ENCODE measurements at regions not wholly inside any gene's neighbourhood (a gene's known extent, or its start where the extent isn't known, plus 50 kb on each side); places are given as distances from the start of the nearest gene placed in this dataset.

DNA sequence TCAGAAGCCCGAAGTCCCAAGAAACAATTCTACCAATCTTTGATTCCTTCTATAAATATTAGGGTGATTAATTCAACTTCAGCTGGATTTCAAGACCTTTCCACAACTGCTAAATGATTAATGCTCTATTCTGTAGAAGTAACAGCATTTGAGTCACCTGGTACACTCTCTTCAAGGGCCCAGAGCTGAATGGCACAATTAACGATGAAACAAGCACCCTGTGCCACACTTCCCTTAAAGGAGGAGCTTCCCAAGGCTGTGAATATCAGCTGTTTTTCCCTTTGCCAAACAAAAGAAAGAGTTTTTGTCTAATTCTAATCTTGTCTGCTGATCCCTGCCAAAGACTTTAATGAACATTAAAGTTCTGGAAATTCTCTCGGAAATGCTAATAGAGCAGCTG lies 56.0 kb downstream of the BOD1L2 start:
- Histone ChIP-seq H3K27ac (ENCODE audit: low read depth, low read length) (no peak overlapping the region), H3K9me3 (ENCODE audit: control insufficient read depth in 3 of 3, low read length in 3 of 3) (no peaks in the 10 kb centered on the region), H3K4me3 (ENCODE audit: low read length in 3 of 3) (no peak overlapping the region), H3K27me3 (ENCODE audit: control insufficient read depth in 3 of 3, insufficient read depth in 3 of 3, low read length in 3 of 3) (peaks cover 0 to 7% (median 0%) of the 10 kb centered on the region in 3 donors), H3K36me3 (ENCODE audit: control insufficient read depth in 3 of 3, insufficient read depth in 3 of 3, low read length in 3 of 3) (no peaks in the 10 kb centered on the region), H3K4me1 (ENCODE audit: control insufficient read depth in 3 of 3, insufficient read depth in 3 of 3, low read length in 3 of 3) (no peaks in the 10 kb centered on the region), H3K9ac (ENCODE audit: low read depth in 1 of 3, low read length in 3 of 3) (no peak overlapping the region)

GRCh38 chr18:57205641-57206040 lies 58.8 kb downstream of the BOD1L2 start:
- Histone ChIP-seq H3K9ac (ENCODE audit: low read depth in 1 of 3, low read length in 3 of 3) (no peak overlapping the region), H3K27me3 (ENCODE audit: control insufficient read depth in 3 of 3, insufficient read depth in 3 of 3, low read length in 3 of 3) (peaks cover 12 to 21% (median 18%) of the 10 kb centered on the region in 3 donors), H3K9me3 (ENCODE audit: control insufficient read depth in 3 of 3, low read length in 3 of 3) (no peaks in the 10 kb centered on the region), H3K4me3 (ENCODE audit: low read length in 3 of 3) (no peak overlapping the region), H3K36me3 (ENCODE audit: control insufficient read depth in 3 of 3, insufficient read depth in 3 of 3, low read length in 3 of 3) (no peaks in the 10 kb centered on the region), H3K27ac (ENCODE audit: low read depth, low read length) (no peak overlapping the region), H3K4me1 (ENCODE audit: control insufficient read depth in 3 of 3, insufficient read depth in 3 of 3, low read length in 3 of 3) (peaks cover 7% of the 10 kb centered on the region in 3 donors)

GRCh38 chr18:57207124-57207916 lies 60.4 kb downstream of the BOD1L2 start:
- no peak overlapping the region for H3K9ac ChIP-seq (ENCODE audit: low read depth in 1 of 3, low read length in 3 of 3)
- peaks cover 15 to 31% (median 22%) of the 10 kb centered on the region in 3 donors for H3K27me3 ChIP-seq (ENCODE audit: control insufficient read depth in 3 of 3, insufficient read depth in 3 of 3, low read length in 3 of 3)
- H3K4me3 ChIP-seq (ENCODE audit: low read length in 3 of 3), result no peak overlapping the region
- peaks cover 7 to 9% (median 7%) of the 10 kb centered on the region in 3 donors for H3K4me1 ChIP-seq (ENCODE audit: control insufficient read depth in 3 of 3, insufficient read depth in 3 of 3, low read length in 3 of 3)
- no peaks in the 10 kb centered on the region for H3K9me3 ChIP-seq (ENCODE audit: control insufficient read depth in 3 of 3, low read length in 3 of 3)
- no peaks in the 10 kb centered on the region for H3K36me3 ChIP-seq (ENCODE audit: control insufficient read depth in 3 of 3, insufficient read depth in 3 of 3, low read length in 3 of 3)
- H3K27ac ChIP-seq (ENCODE audit: low read depth, low read length), result no peak overlapping the region

DNA sequence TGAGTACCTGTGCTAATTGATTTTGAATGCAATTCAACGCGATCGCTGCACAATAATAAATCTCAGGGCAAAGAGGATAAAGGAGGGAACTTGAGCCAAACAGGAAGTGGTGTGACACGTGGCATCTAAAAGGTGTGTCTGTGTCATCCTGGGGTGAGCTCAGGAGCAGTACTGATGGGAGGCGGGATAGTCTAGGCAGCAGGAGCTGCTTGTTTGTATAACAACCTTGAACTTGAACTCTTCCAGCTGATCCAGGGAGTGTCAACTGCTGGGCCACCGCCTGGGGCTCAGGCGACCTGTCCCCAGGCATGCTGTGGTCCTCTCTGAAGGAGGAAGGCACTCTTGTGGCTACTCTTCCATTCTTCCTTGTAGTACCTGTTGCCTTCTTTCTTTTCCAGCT lies 61.2 kb downstream of the BOD1L2 start:
- H3K27ac ChIP-seq (ENCODE audit: low read depth, low read length), result no peak overlapping the region
- peaks cover 7 to 9% (median 7%) of the 10 kb centered on the region in 3 donors for H3K4me1 ChIP-seq (ENCODE audit: control insufficient read depth in 3 of 3, insufficient read depth in 3 of 3, low read length in 3 of 3)
- H3K9me3 ChIP-seq (ENCODE audit: control insufficient read depth in 3 of 3, low read length in 3 of 3), result no peaks in the 10 kb centered on the region
- H3K9ac ChIP-seq (ENCODE audit: low read depth in 1 of 3, low read length in 3 of 3), result no peak overlapping the region
- H3K4me3 ChIP-seq (ENCODE audit: low read length in 3 of 3), result no peak overlapping the region
- H3K27me3 ChIP-seq (ENCODE audit: control insufficient read depth in 3 of 3, insufficient read depth in 3 of 3, low read length in 3 of 3), result peaks cover 15 to 34% (median 22%) of the 10 kb centered on the region in 3 donors
- H3K36me3 ChIP-seq (ENCODE audit: control insufficient read depth in 3 of 3, insufficient read depth in 3 of 3, low read length in 3 of 3), result no peaks in the 10 kb centered on the region

DNA sequence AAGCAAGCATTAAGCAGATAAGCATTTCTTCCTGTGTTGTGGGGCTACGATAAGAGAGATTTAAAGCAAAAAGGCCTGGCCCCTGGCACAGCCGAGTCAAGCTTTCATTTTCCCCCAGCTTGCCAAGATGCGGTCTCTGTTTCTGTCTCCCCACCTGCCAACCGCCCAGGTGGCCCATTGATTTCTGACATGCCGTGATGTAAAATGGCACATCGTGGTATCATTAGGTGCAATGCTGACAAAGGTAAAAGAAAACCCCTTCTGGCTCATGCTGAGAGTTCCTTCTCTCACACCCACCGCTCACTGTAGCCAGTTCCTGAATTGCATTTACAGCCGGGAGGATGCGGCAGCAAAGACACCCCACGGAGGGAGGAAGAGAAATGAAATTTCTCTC lies 62.8 kb downstream of the BOD1L2 start:
- Histone ChIP-seq H3K9me3 (ENCODE audit: control insufficient read depth in 3 of 3, low read length in 3 of 3) (peaks cover 0 to 3% (median 0%) of the 10 kb centered on the region in 3 donors), H3K27me3 (ENCODE audit: control insufficient read depth in 3 of 3, insufficient read depth in 3 of 3, low read length in 3 of 3) (peaks cover 15 to 34% (median 23%) of the 10 kb centered on the region in 3 donors), H3K36me3 (ENCODE audit: control insufficient read depth in 3 of 3, insufficient read depth in 3 of 3, low read length in 3 of 3) (no peaks in the 10 kb centered on the region), H3K4me3 (ENCODE audit: low read length in 3 of 3) (peak overlapping the region in 2 of 3 donors; percentile 13 to 46), H3K9ac (ENCODE audit: low read depth in 1 of 3, low read length in 3 of 3) (no peak overlapping the region), H3K4me1 (ENCODE audit: control insufficient read depth in 3 of 3, insufficient read depth in 3 of 3, low read length in 3 of 3) (peaks cover 7 to 9% (median 7%) of the 10 kb centered on the region in 3 donors), H3K27ac (ENCODE audit: low read depth, low read length) (no peak overlapping the region)

GRCh38 chr18:57210107-57210715 lies 63.3 kb downstream of the BOD1L2 start:
- H3K36me3 ChIP-seq (ENCODE audit: control insufficient read depth in 3 of 3, insufficient read depth in 3 of 3, low read length in 3 of 3), result no peaks in the 10 kb centered on the region
- H3K27ac ChIP-seq (ENCODE audit: low read depth, low read length), result no peak overlapping the region
- H3K27me3 ChIP-seq (ENCODE audit: control insufficient read depth in 3 of 3, insufficient read depth in 3 of 3, low read length in 3 of 3), result peaks cover 15 to 34% (median 23%) of the 10 kb centered on the region in 3 donors
- H3K4me1 ChIP-seq (ENCODE audit: control insufficient read depth in 3 of 3, insufficient read depth in 3 of 3, low read length in 3 of 3), result peaks cover 7 to 9% (median 7%) of the 10 kb centered on the region in 3 donors
- peak overlapping the region in 2 of 3 donors; percentile 3 to 46 for H3K4me3 ChIP-seq (ENCODE audit: low read length in 3 of 3)
- H3K9ac ChIP-seq (ENCODE audit: low read depth in 1 of 3, low read length in 3 of 3), result no peak overlapping the region
- peaks cover 0 to 3% (median 0%) of the 10 kb centered on the region in 3 donors for H3K9me3 ChIP-seq (ENCODE audit: control insufficient read depth in 3 of 3, low read length in 3 of 3)

DNA sequence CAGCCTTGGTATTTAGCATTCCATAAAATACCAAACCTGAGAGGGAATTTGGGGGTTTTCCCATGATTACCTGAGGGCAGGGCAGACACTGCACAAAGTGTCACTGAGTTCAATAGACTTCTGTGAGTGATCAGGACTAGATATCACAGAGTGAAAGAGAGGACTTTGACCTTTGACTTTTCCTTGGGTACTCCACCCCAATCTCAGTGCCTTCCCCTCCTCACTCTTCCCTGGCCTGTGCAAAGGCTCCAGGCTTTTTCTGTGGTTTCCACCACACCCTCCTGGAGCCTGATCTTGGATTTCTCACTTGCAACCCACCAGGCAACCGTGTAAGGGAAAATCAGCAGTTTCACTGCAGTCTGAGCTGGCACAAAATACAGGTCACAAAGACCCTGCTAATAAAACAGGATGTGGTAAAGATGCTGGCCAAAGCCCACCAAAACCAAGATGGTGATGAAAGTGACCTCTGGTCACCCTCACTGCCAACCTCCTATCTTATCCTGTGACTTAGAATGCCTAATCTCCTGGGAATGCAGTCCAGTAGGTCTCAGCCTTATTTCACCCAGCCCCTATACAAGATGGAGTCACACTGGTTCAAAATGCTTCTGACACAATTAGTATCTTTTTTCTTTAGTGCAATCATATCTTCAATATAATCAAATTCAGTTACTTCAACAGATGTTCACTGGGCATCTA lies 64.0 kb downstream of the BOD1L2 start:
- Histone ChIP-seq H3K36me3 (ENCODE audit: control insufficient read depth in 3 of 3, insufficient read depth in 3 of 3, low read length in 3 of 3) (no peaks in the 10 kb centered on the region), H3K4me1 (ENCODE audit: control insufficient read depth in 3 of 3, insufficient read depth in 3 of 3, low read length in 3 of 3) (peaks cover 7 to 9% (median 7%) of the 10 kb centered on the region in 3 donors), H3K27ac (ENCODE audit: low read depth, low read length) (no peak overlapping the region), H3K9me3 (ENCODE audit: control insufficient read depth in 3 of 3, low read length in 3 of 3) (peaks cover 0 to 3% (median 0%) of the 10 kb centered on the region in 3 donors), H3K9ac (ENCODE audit: low read depth in 1 of 3, low read length in 3 of 3) (no peak overlapping the region), H3K27me3 (ENCODE audit: control insufficient read depth in 3 of 3, insufficient read depth in 3 of 3, low read length in 3 of 3) (peaks cover 15 to 34% (median 23%) of the 10 kb centered on the region in 3 donors), H3K4me3 (ENCODE audit: low read length in 3 of 3) (no peak overlapping the region)

DNA sequence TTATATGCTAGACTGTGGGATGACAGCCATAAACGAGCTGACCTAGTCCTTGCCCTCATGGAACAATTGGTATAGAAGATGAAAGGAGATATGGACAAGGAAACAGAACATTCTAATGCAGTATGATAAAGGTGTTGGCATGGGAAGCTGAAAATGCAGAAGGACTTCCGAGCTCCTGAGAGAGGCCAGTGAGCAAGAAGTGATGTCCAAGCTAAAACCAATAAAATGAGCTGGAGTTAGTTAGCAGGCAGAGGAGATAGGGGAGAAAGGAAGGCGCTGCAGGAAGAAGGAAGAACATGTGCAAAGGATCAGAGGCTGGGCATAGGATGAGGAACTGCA lies 64.5 kb downstream of the BOD1L2 start:
- no peak overlapping the region for H3K27ac ChIP-seq (ENCODE audit: low read depth, low read length)
- no peak overlapping the region for H3K9ac ChIP-seq (ENCODE audit: low read depth in 1 of 3, low read length in 3 of 3)
- H3K27me3 ChIP-seq (ENCODE audit: control insufficient read depth in 3 of 3, insufficient read depth in 3 of 3, low read length in 3 of 3), result peaks cover 15 to 34% (median 20%) of the 10 kb centered on the region in 3 donors
- H3K4me3 ChIP-seq (ENCODE audit: low read length in 3 of 3), result no peak overlapping the region
- H3K4me1 ChIP-seq (ENCODE audit: control insufficient read depth in 3 of 3, insufficient read depth in 3 of 3, low read length in 3 of 3), result peaks cover 7 to 9% (median 7%) of the 10 kb centered on the region in 3 donors
- H3K36me3 ChIP-seq (ENCODE audit: control insufficient read depth in 3 of 3, insufficient read depth in 3 of 3, low read length in 3 of 3), result no peaks in the 10 kb centered on the region
- peaks cover 0 to 3% (median 0%) of the 10 kb centered on the region in 3 donors for H3K9me3 ChIP-seq (ENCODE audit: control insufficient read depth in 3 of 3, low read length in 3 of 3)

- H3K36me3 ChIP-seq (ENCODE audit: control insufficient read depth in 3 of 3, insufficient read depth in 3 of 3, low read length in 3 of 3), result no peaks in the 10 kb centered on the region
- no peak overlapping the region for H3K9ac ChIP-seq (ENCODE audit: low read depth in 1 of 3, low read length in 3 of 3)
- peaks cover 0 to 3% (median 0%) of the 10 kb centered on the region in 3 donors for H3K9me3 ChIP-seq (ENCODE audit: control insufficient read depth in 3 of 3, low read length in 3 of 3)
- H3K27me3 ChIP-seq (ENCODE audit: control insufficient read depth in 3 of 3, insufficient read depth in 3 of 3, low read length in 3 of 3), result peaks cover 15 to 34% (median 20%) of the 10 kb centered on the region in 3 donors
- peaks cover 7 to 9% (median 7%) of the 10 kb centered on the region in 3 donors for H3K4me1 ChIP-seq (ENCODE audit: control insufficient read depth in 3 of 3, insufficient read depth in 3 of 3, low read length in 3 of 3)
- H3K4me3 ChIP-seq (ENCODE audit: low read length in 3 of 3), result no peak overlapping the region
- no peak overlapping the region for H3K27ac ChIP-seq (ENCODE audit: low read depth, low read length)
These were observed 64.9 kb downstream of the BOD1L2 start for GRCh38 chr18:57211776-57212175.

Data from skeletal muscle tissue (tissue), 3 donors.